ENCODE measurements at regions not wholly inside any gene's neighbourhood (a gene's known extent, or its start where the extent isn't known, plus 50 kb on each side); places are given as distances from the start of the nearest gene placed in this dataset.
"Not testable (repeated sequence)": the region's sequence is repeated elsewhere in the genome, so short reads cannot be mapped to it uniquely, and the experiment has no call there.

DNA sequence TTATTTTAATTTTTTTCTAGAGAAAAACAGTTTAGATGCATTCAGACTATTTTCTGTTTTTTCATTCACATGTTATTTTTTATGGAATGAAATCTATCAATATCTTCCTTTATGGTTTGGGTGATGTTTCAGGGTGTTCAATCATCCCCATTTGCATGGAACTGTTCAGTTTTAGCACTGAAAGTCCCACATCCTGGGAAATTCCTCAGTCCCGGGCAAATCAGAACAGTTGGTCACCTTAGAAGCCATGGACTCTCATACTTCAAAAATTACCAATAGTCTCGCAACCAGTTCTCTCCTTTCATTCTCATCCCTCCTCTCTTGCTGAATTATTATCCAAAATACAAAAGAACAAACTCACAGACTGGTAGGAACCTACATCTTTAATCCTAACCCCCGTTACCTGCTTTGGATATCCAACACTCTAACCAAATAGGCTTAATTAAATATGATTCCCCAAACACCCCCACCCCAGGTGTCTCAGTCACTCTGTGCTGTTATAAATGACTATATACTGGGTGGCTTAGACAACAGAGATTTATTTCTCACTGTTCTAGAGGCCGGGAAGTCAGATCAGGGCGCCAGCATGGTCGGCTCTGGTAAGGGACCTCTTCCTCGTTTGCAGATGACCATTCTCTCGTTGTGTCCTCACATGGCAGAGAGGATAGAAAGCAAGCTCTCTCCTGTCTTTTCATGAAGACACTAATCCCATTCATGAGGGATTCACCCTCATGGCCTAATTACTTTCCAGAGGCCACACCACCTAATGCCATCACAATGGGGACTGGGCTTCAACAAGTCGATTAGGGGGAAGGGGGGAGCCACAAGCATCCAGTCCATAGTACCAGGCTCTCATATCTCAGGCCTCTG lies 57.7 kb upstream of the SLC1A4 start:
- DNase-seq (ENCODE audit: low read depth): no peak
- H3K4me3 ChIP-seq (ENCODE audit: low read length): no peak overlapping the region
- TF ChIP-seq, protein P1, sequence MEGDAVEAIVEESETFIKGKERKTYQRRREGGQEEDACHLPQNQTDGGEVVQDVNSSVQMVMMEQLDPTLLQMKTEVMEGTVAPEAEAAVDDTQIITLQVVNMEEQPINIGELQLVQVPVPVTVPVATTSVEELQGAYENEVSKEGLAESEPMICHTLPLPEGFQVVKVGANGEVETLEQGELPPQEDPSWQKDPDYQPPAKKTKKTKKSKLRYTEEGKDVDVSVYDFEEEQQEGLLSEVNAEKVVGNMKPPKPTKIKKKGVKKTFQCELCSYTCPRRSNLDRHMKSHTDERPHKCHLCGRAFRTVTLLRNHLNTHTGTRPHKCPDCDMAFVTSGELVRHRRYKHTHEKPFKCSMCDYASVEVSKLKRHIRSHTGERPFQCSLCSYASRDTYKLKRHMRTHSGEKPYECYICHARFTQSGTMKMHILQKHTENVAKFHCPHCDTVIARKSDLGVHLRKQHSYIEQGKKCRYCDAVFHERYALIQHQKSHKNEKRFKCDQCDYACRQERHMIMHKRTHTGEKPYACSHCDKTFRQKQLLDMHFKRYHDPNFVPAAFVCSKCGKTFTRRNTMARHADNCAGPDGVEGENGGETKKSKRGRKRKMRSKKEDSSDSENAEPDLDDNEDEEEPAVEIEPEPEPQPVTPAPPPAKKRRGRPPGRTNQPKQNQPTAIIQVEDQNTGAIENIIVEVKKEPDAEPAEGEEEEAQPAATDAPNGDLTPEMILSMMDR (IDR thresholded peaks at IDR 0.05; ENCODE audit: insufficient read depth, low read depth, low read length, missing control alignments): no peak

DNA sequence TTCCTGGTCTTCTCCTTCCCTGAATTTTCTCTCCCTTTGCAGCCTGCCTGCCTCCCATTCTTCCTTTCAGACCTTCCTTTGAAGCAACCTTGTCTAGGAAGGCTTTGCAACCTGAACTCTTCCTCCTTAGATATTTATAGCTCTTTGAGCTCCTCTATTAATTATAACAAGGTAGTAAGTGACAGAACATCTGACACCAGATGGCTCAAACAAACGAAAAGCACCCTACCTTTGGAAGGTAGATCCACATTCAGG lies 57.2 kb upstream of the SLC1A4 start:
- TF ChIP-seq, protein P1 (IDR thresholded peaks at IDR 0.05; ENCODE audit: insufficient read depth, low read depth, low read length, missing control alignments): no peak
- no peak overlapping the region for H3K4me3 ChIP-seq (ENCODE audit: low read length)
- no peak for DNase-seq (ENCODE audit: low read depth)

DNA sequence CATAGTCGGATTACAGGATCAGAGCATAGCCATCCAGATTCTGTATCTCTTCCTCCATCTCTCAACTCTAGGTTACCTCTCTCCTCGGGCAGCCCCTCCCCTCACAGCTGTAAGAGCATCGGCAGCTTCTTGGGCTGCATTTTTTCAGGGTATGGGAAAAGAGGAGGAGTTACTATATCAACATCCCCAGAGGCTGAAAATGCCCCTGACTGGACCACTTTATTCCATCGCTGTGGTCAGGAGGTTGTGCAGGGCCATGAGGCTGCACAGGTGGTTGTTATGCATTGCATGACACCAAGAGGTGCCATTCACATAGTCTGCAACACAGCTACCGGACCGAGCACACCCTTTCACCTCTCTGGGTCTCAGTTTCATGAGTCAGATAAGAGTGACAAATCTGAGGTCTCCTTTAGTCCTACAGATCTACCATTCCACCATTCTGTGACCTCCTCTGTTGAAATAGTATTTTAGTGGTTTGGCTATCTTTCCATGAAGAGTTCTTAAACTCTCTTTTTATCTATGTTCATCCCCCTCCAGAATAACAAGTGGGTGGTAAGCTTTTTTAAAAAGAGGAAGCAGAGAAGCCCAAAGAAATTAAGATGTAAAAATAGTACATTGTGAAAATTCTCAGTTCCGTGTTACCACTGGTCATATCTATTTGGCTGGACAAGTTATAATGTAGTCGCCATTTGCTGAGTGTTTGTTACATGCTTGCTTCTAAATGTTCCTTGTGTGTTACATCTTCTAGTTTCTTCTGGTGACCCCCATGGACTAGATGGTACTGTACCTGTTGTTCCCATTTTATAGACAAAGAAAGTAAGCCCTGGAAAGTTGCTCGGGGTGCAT lies 56.6 kb upstream of the SLC1A4 start:
- H3K4me3 ChIP-seq (ENCODE audit: low read length): no peak overlapping the region
- DNase-seq (ENCODE audit: low read depth): no peak
- TF ChIP-seq, protein P1 (IDR thresholded peaks at IDR 0.05; ENCODE audit: insufficient read depth, low read depth, low read length, missing control alignments): no peak

DNA sequence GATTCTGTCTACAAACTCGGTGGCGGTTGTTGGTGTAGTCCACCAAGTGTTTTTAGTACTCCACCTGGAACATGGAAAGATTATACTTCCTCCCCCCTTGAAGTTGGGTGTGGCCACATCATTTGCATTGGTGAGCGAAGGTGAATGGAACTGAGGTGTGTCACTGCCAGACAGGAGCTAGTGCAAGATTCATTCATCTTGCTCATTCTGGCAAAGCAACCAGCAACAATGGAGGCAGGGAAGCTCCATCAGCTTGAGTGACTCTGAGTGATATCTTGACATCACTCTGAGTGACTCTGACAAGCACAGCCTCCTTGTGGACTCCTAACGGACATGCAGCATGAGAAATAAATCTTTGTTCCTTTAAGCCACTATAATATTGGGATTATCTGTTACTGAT lies 54.7 kb upstream of the SLC1A4 start:
- TF ChIP-seq, protein P1 (IDR thresholded peaks at IDR 0.05; ENCODE audit: insufficient read depth, low read depth, low read length, missing control alignments): no peak
- peak; percentile 78 for DNase-seq (ENCODE audit: low read depth)
- no peak overlapping the region for H3K4me3 ChIP-seq (ENCODE audit: low read length)

DNA sequence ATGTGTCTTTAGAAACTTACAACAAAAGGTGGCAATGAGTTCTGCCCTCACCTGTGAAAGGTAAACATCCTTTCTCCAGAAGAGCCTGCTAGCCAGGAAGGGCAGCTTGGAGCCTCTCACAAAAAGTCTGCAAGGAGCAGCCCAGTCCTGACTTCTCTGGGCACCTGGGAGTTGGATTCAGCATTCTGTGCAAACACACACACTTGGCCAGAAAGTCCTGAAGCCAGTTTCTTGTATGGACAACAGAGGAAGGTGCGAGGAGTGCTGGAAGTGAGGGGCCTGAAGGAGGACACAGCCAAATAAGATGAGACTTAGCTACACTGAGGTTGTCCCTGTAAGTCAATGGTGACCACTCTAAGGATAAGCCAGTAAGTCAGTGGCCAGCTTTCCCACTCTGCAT lies 52.4 kb upstream of the SLC1A4 start:
- no peak for DNase-seq (ENCODE audit: low read depth)
- TF ChIP-seq, protein P1 (IDR thresholded peaks at IDR 0.05; ENCODE audit: insufficient read depth, low read depth, low read length, missing control alignments): no peak
- H3K4me3 ChIP-seq (ENCODE audit: low read length): no peak overlapping the region

DNA sequence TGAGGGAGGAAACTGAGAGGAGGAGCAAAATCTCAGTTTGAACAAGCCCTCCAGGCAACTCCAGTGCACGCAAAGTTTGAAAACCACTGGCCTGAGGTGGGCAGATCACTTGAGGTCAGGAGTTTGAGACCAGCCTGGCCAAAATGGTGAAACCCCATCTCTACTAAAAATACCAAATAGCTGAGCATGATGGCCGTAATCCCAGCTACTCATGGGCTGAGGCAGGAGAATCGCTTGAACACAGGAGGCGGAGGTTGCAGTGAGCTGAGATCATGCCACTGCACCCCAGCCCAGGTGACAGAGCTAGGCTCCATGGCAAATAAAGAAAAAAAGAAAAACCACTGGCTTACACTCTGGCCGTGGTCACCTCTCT lies 51.9 kb upstream of the SLC1A4 start:
- DNase-seq (ENCODE audit: low read depth); H3K4me3 ChIP-seq (ENCODE audit: low read length): not testable (repeated sequence)

DNA sequence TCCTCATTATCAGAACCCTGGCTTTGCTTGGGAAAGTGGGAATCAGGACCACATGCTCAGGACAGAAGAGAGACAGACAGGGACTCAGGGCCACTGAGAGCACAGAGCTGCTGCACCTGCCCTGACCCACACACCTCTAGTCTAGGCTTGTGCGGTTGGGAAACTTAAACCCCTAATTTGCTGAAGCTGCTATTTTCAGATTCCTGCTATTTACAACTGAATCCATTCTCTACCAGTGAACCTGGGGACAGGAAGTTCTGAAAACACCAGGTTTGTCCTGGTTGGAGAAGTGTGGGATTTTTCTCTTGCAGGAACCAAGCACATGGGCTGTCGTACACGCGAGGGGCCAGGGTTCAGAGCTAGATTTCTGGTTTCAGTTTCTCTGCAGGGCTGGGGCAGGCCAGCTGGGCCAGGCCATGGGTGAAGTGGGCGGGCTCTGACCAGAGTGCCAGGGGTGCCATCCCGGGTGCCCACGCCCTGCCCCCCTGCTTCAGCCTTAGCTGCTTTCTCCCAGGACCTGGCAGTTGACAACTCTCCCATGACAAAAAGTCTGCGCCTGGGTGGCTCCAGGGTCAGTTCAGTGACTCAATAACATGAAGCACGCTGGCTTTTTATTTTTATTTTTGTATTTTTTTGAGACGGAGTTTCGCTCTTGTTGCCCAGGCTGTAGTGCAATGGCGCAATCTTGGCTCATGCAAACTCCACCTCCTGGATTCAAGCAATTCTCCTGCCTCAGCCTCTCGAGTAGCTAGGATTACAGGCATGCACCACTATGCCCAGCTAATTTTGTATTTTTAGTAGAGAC lies 51.3 kb upstream of the SLC1A4 start:
- TF ChIP-seq, protein P1 (IDR thresholded peaks at IDR 0.05; ENCODE audit: insufficient read depth, low read depth, low read length, missing control alignments): no peak
- DNase-seq (ENCODE audit: low read depth): no peak
- H3K4me3 ChIP-seq (ENCODE audit: low read length): no peak overlapping the region
